Right kidney (tissue), 1 donor: ENCODE measurements at regions not wholly inside any gene's neighbourhood (a gene's known extent, or its start where the extent isn't known, plus 50 kb on each side); places are given as distances from the start of the nearest gene placed in this dataset.

ENCODE experiments used
- DNase-seq: peaks from one replicate; pipeline ENCODE4 v3.0.0-alpha.2; 2016

DNA sequence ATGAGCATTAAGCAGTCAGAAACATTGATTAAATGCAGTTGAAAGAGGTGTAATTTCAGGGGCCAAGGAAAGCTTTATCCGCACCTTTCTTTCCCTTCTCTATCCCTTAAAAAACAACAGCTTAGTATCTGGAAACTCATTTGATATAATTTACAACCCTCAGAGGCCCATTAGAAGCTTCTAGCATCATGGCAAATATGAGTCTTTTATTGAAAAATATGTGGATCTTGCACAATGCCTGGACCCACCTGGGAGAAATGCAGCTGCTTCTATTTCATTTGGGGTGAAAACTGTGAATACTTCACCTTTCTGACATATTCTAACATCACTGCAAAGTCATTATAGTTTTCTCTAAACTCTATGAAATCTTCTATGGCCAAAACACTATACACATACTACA, 492.2 kb upstream of the PSMD7 start:
- no peak for DNase-seq

- no peak for DNase-seq
Observed at GRCh38 chr16:73798471-73798870, 498.1 kb upstream of the PSMD7 start.

- no peak for DNase-seq
Observed at GRCh38 chr16:73797115-73797514, 499.5 kb upstream of the PSMD7 start.

GRCh38 chr16:73796241-73796640, 500.4 kb upstream of the PSMD7 start:
- no peak for DNase-seq

DNA sequence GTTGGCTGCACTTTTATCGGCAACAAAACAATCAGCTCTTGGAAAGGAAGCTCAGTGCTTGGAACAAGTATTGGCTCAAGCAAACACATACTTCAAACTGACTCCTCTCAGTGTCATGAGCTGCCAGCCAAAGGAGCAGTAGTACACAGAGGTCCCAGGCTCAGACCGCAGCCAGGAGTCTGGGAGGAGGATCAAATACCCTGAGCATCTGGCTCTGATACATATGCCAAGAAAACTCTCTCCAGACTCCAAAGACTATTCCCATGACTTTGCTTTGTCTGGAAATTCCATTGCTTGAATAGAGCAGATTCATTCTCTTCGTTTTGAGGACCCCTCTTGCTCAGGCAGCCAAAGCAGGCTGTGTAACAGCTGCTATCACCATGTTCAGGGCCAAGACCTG, 501.6 kb upstream of the PSMD7 start:
- DNase-seq = no peak

DNA sequence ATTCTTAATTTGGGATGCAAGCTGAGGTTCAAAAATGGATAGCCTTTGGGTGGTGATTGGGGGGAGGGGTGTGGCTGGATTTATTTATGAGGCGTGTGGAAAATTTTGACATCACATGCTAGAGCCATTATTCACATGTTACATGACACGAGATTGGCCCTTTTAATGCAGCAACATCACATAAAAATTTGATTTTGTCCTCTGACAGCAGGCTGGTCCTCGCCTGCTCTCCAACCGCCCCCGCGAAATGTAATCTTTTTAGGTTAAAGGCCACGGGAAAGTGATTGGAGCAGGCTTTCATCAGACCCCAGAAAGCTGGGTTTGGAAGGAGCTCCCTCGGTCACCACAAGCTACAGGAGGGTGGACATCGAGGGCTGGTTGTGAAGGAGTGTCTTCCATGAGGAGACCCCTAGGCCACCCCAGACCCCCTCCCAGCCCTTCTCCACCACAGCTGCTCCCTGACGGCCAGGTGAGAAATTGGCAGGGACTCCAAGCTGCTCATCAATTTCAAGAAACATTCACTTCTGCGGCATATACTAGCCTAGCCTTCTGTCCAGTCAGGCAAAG, 502.7 kb upstream of the PSMD7 start:
- no peak for DNase-seq

- DNase-seq = no peak
Observed at GRCh38 chr16:73793260-73793659, 503.4 kb upstream of the PSMD7 start.

DNA sequence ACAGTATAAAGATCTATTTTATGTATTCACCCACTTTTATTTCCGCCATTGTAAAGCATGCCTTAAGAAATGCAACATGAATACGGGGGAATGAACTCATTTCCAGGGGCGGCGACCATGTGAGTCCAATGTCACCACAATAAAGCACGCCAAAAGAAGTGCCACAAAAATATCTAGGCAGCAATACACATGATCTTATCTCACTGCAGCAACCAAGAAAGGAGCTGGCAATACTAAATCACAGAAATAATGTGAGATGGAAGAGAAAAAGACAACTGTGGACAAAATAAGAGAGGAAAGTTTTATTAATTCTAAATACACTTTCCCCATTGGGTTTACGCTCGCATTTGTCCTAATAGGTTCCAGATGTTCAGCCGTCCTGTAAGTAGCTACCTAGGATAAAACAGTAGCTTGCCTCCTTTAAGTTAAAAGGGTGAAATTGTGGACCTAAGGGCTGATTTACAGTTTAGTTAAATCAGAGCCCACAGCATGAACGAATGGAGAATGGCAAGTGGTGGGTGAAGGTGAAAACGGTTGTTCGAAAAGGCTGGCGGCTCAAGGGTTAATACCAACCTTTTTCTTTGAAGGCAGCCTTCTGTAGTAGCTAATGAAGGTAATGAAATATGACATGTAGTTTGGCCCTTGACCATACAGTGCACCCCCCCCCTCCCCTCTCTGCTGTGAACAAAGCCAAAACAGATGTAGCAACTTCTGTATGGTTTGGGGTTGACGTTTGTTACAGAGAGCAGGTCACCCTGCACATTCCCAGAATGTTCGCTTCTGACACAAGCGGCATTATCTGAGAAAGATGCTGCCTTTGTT, 504.2 kb upstream of the PSMD7 start:
- no peak for DNase-seq

- no peak for DNase-seq
Observed at GRCh38 chr16:73781297-73781696, 515.3 kb upstream of the PSMD7 start.

- no peak for DNase-seq
Observed at GRCh38 chr16:73778887-73779286, 517.7 kb upstream of the PSMD7 start.

DNA sequence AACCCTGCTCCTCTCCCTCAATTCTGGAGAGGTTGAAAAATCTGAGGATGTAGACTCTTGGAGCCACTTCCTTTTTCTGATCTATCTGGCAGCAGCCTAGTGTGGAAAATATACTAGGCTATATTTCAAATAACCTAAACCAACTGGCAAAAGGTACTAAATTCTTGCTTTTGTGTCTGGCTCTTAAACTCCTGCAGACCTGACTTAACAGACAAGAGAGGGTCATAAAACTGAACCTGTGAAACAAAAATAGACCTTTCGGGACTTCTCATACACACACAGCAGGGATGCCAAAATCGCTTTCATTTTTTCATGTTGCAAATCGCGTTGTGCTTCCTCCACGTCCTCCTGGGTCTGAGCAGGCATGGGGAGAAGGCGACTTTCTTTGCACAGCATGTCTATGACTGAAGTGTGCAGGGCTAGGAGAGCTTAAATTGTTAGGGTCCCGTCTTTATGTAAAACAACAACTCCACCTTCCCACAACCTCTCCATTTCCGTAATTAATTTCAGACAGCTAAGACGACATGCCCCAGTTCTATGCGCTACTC, 520.7 kb upstream of the PSMD7 start:
- no peak for DNase-seq

DNA sequence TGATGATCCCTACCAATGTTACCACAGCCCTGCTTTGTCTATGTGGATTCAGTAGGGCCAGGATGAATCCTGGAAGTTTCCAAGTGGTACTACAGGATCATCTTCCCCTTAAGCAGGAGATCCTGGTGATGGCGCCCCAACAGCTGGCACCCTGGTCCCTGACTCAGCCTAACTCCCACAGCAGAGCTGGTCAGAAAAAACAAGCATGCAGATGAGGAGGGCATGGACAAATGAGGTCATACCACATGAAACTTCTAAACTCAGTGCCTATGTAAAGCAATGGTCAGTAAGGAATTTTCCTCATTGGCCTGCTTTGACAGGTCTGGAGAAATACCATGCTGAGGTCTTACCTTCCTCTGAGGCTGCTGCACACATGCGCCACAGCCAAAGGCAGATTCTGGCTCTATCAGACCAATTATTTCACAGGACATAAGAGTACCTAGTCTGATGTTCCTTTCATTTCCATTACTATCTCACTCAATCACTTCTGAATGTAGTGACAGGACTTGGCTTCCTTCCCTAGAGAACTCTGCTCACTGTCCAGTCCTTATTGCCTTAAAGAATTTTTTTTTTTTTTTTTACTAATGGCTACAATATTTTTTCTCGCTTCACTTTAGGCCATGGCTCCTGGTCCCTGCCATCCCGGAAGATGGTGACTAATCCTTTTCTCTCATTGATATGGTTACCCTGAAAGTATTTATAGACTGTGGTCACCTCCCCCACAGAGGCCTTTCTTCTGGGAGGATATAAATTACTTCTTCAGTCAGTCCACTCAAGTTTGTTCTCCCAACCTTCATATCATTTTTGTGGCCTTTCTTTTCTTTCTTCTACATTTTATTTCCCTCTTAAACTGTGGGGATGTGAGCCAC, 525.2 kb upstream of the PSMD7 start:
- DNase-seq = no peak

GRCh38 chr16:73768786-73769203, 527.8 kb upstream of the PSMD7 start:
- DNase-seq = no peak

- DNase-seq = no peak
Observed at GRCh38 chr16:73764321-73764720, 532.3 kb upstream of the PSMD7 start.

- DNase-seq = no peak
Observed at GRCh38 chr16:73756289-73757178, 540.1 kb upstream of the PSMD7 start.

GRCh38 chr16:73753931-73754330, 542.7 kb upstream of the PSMD7 start:
- DNase-seq = no peak

DNA sequence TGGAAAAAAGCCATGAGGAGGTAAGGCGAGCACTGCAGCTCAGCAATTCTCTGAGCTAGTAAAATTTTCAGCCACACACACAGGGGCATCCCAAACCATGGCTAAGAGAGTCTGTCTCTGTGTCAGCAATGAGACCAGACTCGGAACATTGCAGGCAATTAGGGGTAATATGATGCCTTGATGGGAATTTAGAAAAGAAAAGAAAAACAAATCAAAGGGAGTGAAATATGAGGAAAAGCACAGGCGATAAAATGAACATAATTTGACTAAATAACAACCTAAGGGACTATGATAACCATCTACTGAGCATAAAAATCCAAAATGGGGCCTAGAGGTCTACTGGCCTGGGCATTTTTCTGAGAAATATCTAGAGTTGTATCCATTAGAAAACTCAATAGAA, 546.0 kb upstream of the PSMD7 start:
- DNase-seq = no peak

- DNase-seq = no peak
Observed at GRCh38 chr16:73747328-73747727, 549.3 kb upstream of the PSMD7 start.

DNA sequence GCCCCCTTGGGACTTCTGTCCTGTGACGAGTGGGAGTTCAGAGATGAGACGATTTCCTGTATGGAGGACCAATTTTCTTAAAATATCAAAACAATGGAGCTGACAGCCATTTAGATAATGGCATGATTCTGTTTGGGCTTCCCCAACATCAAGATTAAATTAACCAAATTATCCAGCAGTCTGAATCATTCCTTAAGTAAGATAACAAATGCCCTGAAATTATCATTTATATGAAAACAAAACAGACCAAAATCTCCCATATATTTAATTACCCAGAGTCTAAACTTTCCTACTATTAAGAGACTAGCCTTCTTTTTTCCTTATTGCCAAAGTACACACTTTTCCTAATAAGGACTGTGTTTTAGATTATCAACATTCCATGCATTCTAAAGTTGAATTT, 550.1 kb upstream of the PSMD7 start:
- DNase-seq = no peak

- DNase-seq = no peak
Observed at GRCh38 chr16:73743665-73744496, 552.7 kb upstream of the PSMD7 start.
